ENCODE measurements at regions not wholly inside any gene's neighbourhood (a gene's known extent, or its start where the extent isn't known, plus 50 kb on each side); places are given as distances from the start of the nearest gene placed in this dataset.

DNA sequence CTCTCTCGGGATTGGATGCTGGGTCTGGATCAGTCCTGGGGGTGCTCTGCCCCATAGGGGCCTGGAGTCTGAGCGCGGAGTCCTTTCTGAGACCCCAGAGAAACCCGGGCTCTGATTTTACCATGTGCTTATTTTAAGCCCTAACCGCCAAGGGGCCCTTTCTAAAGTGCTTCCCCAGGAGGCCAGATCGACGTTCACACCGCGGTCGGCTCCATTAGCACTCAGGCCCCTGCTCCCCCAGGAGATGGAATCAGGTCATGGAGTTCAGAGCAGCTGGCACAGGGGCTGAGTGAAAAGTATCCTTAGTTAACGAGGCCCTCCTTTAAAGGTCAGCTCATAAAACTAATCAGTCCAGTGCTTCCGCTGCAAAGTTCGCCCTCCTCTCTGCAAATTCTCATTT lies 159.4 kb upstream of the COBL start:
- Histone ChIP-seq H3K4me3 (no peak overlapping the region), H3K27ac (no peak overlapping the region), H3K4me1 (no peaks in the 10 kb centered on the region), H3K27me3 (peaks cover 9% of the 10 kb centered on the region), H3K36me3 (no peaks in the 10 kb centered on the region), H3K9me3 (no peaks in the 10 kb centered on the region)
- in situ Hi-C loops (cut with MboI; ENCODE audit: low pct_ligation_motif_present in 1 of 4, low pct_unique_long_range_greater_than_20kb in 1 of 4, low sequenced_read_pairs in 3 of 4): no loop called here
- intact Hi-C loops (cut with DNase I; ENCODE audit: low total_unique reads): no loop called here
- 75 to 100% methylated on average over 1 to 13 of the region's 13 CpGs for WGBS, 2 donors (ENCODE audit: low coverage in 1 of 2)
- no peak for DNase-seq
- no peak for TF ChIP-seq EP300 (IDR thresholded peaks at IDR 0.05; ENCODE audit: low read depth)
- no peak for TF ChIP-seq POLR2A (IDR thresholded peaks at IDR 0.05)
- TF ChIP-seq POLR2AphosphoS5 (IDR thresholded peaks at IDR 0.05): no peak
- TF ChIP-seq, protein P1, sequence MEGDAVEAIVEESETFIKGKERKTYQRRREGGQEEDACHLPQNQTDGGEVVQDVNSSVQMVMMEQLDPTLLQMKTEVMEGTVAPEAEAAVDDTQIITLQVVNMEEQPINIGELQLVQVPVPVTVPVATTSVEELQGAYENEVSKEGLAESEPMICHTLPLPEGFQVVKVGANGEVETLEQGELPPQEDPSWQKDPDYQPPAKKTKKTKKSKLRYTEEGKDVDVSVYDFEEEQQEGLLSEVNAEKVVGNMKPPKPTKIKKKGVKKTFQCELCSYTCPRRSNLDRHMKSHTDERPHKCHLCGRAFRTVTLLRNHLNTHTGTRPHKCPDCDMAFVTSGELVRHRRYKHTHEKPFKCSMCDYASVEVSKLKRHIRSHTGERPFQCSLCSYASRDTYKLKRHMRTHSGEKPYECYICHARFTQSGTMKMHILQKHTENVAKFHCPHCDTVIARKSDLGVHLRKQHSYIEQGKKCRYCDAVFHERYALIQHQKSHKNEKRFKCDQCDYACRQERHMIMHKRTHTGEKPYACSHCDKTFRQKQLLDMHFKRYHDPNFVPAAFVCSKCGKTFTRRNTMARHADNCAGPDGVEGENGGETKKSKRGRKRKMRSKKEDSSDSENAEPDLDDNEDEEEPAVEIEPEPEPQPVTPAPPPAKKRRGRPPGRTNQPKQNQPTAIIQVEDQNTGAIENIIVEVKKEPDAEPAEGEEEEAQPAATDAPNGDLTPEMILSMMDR (IDR thresholded peaks at IDR 0.05): no peak

DNA sequence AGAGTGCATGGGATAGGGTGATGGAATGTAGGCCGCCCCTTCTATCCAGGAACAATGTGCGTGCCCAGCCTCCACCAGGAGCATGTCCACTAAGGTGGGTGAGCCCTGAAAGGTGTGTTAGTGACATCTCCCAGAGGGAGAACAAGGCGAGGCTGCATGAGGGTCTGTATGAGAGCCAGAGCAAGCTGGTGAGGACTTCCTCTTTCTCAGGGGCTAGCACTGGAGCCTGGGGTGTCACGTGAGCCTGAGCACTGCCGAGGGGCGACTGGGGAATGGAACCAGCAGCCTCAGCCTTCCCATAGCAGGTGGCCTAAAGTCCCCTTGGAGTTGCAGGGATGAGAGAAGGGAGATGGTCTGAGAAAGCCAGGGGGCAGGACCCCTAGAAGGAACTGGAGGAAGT lies 156.3 kb upstream of the COBL start:
- in situ Hi-C loops (cut with MboI; ENCODE audit: low pct_ligation_motif_present in 1 of 4, low pct_unique_long_range_greater_than_20kb in 1 of 4, low sequenced_read_pairs in 3 of 4) (no loop called here), intact Hi-C loops (cut with DNase I; ENCODE audit: low total_unique reads) (no loop called here)
- no peaks in the 10 kb centered on the region for H3K4me1 ChIP-seq
- no peak overlapping the region for H3K4me3 ChIP-seq
- H3K36me3 ChIP-seq: no peaks in the 10 kb centered on the region
- no peak overlapping the region for H3K27ac ChIP-seq
- TF ChIP-seq POLR2A (IDR thresholded peaks at IDR 0.05) (no peak), EP300 (IDR thresholded peaks at IDR 0.05; ENCODE audit: low read depth) (no peak), POLR2AphosphoS5 (IDR thresholded peaks at IDR 0.05) (no peak)
- TF ChIP-seq, protein P1 (IDR thresholded peaks at IDR 0.05): no peak
- H3K27me3 ChIP-seq: peaks cover 9% of the 10 kb centered on the region
- H3K9me3 ChIP-seq: no peaks in the 10 kb centered on the region
- 78 to 90% methylated on average over 2 to 6 of the region's 6 CpGs for WGBS, 2 donors (ENCODE audit: low coverage in 1 of 2)
- DNase-seq: no peak

DNA sequence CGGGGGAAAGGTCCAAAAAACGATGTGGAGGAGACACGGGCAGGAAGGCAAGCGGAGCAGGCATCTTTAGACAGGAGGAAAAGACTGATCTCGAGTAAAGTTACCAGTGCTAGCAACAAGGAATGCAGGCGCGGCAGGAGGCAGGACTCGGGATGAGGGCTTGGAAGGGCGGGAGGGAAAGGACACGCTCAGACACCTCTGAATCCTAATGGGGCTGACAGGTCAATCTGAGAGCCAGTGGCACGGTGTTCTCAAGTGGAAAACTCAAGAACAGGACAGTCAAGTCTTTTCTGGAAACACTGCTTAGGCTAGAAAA lies 155.3 kb upstream of the COBL start:
- WGBS, 2 donors (ENCODE audit: low coverage in 1 of 2): 39 to 72% methylated on average over 9 to 11 of the region's 11 CpGs
- in situ Hi-C loops (cut with MboI; ENCODE audit: low pct_ligation_motif_present in 1 of 4, low pct_unique_long_range_greater_than_20kb in 1 of 4, low sequenced_read_pairs in 3 of 4): no loop called here
- no peak for DNase-seq

DNA sequence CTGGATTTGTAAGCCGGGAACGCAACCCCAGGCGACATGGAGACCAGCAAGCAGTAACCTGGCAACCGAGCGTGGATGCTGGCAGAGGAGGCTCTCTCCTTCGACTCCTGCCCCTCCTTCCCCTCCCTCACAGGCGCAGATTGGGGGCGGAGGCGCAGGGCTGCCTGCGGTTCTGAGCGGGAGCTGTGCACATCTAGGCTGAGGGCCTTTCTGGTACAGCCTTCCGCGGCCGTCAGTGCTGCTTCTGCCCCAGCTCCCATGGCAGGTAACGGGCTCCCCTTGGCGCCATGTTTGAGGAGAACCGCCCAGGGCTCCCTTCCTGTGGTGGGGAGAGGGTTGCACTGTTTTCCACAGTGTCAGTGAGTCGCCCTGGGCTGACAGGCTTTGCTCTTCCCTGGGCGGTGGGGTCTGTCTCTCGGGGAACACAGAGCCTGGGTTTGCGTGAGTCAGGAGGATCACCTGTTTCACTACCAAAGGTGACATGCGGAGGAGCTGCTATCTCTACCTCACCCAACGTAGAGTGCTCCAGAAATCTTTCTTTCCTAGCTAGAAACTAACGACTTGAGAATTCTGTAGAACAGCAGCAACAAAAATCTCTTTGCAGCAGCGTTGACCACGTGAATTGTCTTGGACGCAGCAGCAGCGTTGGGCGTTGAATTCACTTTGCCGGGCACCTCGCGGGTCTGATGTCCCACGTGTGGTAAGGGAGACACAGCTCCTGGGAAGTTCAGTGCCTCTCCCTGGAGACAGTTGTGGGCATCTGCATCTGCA lies 154.8 kb upstream of the COBL start:
- H3K36me3 ChIP-seq: no peaks in the 10 kb centered on the region
- WGBS, 2 donors (ENCODE audit: low coverage in 1 of 2): 60 to 63% methylated on average over 1 to 33 of the region's 33 CpGs
- DNase-seq: no peak
- peaks cover 9% of the 10 kb centered on the region for H3K27me3 ChIP-seq
- in situ Hi-C loops (cut with MboI; ENCODE audit: low pct_ligation_motif_present in 1 of 4, low pct_unique_long_range_greater_than_20kb in 1 of 4, low sequenced_read_pairs in 3 of 4) (no loop called here), intact Hi-C loops (cut with DNase I; ENCODE audit: low total_unique reads) (no loop called here)
- no peaks in the 10 kb centered on the region for H3K9me3 ChIP-seq
- H3K27ac ChIP-seq: no peak overlapping the region
- no peaks in the 10 kb centered on the region for H3K4me1 ChIP-seq
- H3K4me3 ChIP-seq: no peak overlapping the region
- TF ChIP-seq POLR2AphosphoS5 (IDR thresholded peaks at IDR 0.05): no peak
- TF ChIP-seq, protein P1 (IDR thresholded peaks at IDR 0.05): no peak
- TF ChIP-seq EP300 (IDR thresholded peaks at IDR 0.05; ENCODE audit: low read depth): no peak
- TF ChIP-seq POLR2A (IDR thresholded peaks at IDR 0.05): no peak

More for the DNA sequence above, 155.3 kb upstream of the COBL start:
- Histone ChIP-seq H3K4me1 (no peaks in the 10 kb centered on the region), H3K9me3 (no peaks in the 10 kb centered on the region), H3K27ac (no peak overlapping the region), H3K27me3 (peaks cover 9% of the 10 kb centered on the region), H3K36me3 (no peaks in the 10 kb centered on the region), H3K4me3 (no peak overlapping the region)
- intact Hi-C loops (cut with DNase I; ENCODE audit: low total_unique reads): no loop called here
- no peak for TF ChIP-seq POLR2AphosphoS5 (IDR thresholded peaks at IDR 0.05)
- no peak for TF ChIP-seq POLR2A (IDR thresholded peaks at IDR 0.05)
- TF ChIP-seq EP300 (IDR thresholded peaks at IDR 0.05; ENCODE audit: low read depth): no peak
- TF ChIP-seq, protein P1 (IDR thresholded peaks at IDR 0.05): no peak
